OCI-LY3 (cell line): ENCODE measurements at regions not wholly inside any gene's neighbourhood (a gene's known extent, or its start where the extent isn't known, plus 50 kb on each side); places are given as distances from the start of the nearest gene placed in this dataset.

Experiments
- EZH2phosphoT487 ChIP-seq: fragments of 200-600 bp; shearing (Covaris generic); IDR thresholded peaks from 2 replicates; pipeline ENCODE4 v1.6.1; 2018; ENCODE audit warnings: antibody characterized with exemption, mixed run types, low read depth
- TF ChIP-seq, protein P1 (sequence below): fragments of 200-600, 300-600 bp; sonication (generic); IDR thresholded peaks from 2 replicates; pipeline ENCODE4 v1.5.1; 2014; ENCODE audit warnings: antibody characterized with exemption, low read length, low read depth

DNA sequence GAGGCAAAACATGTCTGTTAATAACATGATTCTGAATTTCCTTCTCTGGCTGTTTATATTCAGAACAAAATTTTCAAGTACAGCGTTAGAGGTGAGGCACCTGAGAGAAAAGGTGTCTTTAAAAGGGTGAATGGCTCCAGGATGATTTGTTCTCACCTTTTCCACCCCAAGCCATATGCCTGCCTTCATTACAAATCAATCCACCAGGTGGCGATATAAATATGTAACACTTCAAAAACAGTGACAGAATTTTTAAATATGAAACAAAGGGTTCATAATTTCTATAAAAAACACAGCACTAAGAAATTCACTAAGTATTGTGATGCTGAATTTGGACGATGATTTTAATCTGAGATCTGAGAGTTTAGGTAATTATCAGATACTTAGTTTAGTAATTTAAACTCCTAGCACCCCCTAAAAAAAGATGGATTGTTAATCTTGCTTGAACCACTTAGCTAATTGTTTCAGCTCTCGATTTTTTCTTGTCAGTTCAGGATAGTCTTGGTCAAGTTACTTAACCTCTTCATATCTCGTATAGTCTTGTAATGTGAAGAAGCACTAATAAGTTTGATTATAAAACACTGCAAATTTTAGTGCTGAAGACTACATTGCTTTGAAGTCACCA, 528.8 kb downstream of the CPS1 start:
- TF ChIP-seq EZH2phosphoT487, result no peak
- TF ChIP-seq, protein P1, sequence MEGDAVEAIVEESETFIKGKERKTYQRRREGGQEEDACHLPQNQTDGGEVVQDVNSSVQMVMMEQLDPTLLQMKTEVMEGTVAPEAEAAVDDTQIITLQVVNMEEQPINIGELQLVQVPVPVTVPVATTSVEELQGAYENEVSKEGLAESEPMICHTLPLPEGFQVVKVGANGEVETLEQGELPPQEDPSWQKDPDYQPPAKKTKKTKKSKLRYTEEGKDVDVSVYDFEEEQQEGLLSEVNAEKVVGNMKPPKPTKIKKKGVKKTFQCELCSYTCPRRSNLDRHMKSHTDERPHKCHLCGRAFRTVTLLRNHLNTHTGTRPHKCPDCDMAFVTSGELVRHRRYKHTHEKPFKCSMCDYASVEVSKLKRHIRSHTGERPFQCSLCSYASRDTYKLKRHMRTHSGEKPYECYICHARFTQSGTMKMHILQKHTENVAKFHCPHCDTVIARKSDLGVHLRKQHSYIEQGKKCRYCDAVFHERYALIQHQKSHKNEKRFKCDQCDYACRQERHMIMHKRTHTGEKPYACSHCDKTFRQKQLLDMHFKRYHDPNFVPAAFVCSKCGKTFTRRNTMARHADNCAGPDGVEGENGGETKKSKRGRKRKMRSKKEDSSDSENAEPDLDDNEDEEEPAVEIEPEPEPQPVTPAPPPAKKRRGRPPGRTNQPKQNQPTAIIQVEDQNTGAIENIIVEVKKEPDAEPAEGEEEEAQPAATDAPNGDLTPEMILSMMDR, result peak; percentile 78
